HG02588 (cell line): ENCODE measurements at regions not wholly inside any gene's neighbourhood (a gene's known extent, or its start where the extent isn't known, plus 50 kb on each side); places are given as distances from the start of the nearest gene placed in this dataset.

Experiments used
- ATAC-seq: cut with Tn5 transposase; IDR thresholded peaks from one replicate; pipeline ENCODE4 v1.9.1; 2021; ENCODE audit warnings: mild to moderate bottlenecking, moderate library complexity; ENCODE audit not compliant: unreplicated experiment

- ATAC-seq: no peak
These were observed 72.2 kb downstream of the PRDM9 start for GRCh38 chr5:23579566-23579965.

DNA sequence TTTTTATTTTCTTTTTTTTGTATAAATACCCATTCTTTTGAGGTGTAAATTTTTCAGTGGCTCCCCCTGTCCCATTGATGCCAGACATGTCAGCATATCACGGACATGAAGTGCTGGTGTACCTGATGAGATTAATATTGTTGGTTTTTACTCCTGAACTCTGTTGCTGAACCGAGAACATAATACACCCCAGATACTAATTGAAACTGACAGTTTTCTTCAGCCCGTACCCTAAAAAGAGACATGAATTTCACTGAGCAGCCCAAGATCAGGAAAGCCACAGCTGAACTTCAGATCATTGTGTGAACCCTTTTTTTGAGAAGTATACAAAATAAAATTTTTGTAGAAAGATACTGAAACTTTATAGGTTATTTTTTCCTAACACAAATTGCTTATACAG is 75.7 kb downstream of the PRDM9 start:
- ATAC-seq: no peak

- no peak for ATAC-seq
These were observed 81.5 kb downstream of the PRDM9 start for GRCh38 chr5:23588841-23589326.

DNA sequence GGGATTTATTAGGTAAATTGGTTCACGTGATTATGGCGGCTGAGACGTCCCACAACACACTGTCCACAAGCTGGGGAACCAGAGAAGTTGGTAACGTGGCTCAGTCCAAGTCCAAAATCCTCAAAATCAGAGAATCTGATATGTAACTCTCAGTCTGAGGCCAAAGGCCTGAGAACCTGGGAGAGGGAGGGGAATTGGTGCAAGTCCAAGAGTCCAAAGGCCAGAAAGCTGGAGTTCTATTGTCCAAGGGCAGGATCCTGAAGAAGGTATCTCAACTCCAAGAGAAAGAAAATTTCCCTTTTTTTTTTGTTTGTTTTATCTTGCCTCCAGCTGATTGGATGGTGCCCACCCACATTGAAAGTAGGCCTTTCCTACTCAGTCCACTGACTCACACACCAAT is 83.8 kb downstream of the PRDM9 start:
- ATAC-seq: no peak

- no peak for ATAC-seq
These were observed 99.5 kb downstream of the PRDM9 start for GRCh38 chr5:23606927-23607326.

DNA sequence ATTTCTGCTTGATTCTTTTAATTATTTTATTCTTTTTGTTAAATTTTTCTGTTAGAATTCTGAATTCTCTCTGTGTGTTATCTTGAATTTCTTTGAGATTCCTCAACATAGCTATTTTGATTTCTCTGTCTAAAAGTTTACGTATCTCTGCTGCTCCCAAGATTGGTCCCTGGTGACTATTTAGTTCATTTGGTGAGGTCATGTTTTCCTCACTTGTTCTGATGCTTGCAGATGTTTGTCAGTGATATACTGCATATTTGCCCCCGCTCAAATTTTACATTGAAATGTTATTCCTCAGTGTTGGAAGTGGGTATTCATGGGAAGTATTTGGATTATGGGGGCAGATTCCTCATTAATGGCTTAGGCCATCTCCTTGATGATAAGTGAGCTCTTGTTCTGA is 105.3 kb downstream of the PRDM9 start:
- ATAC-seq: no peak

DNA sequence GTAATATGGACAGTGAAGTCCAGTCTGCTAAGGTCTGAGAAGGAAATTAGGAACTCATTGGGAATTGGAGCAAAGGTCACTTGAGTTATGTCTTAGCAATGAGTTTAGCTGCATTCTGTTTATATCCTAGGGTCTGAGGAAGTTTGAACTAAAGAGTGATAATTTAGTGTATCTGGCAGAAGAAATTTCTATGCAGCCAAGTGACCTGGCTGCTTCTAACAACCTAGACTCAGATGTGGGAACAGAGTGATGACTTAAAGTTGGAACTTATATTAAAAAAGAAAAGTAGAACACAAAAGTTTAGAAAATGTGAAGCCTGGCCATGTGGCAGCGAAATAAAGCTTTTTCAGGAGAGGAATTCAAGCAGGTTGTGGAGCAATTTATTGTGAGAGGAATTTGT is 106.2 kb downstream of the PRDM9 start:
- no peak for ATAC-seq

- ATAC-seq: no peak
These were observed 107.0 kb downstream of the PRDM9 start for GRCh38 chr5:23614422-23614821.

DNA sequence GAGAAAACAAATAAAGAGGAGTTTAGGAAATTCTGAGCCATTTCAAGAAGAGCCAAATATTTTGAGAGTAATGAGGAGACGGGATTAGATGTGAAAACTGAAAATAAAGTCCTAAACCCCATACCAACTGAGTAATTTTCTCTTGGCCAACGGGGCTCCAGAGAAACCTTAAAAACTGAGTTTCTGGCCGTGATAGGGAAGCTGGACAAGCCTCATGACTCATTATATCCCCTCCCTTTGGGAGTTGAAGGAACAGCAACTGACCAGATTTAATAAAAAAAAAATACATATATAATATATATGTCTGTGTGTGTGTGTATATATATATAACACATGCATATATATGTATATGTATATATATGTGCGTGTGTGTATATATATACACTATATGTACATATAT is 119.6 kb downstream of the PRDM9 start:
- ATAC-seq: no peak

- ATAC-seq: no peak
These were observed 120.6 kb downstream of the PRDM9 start for GRCh38 chr5:23627976-23628375.

- ATAC-seq: no peak
These were observed 122.0 kb downstream of the PRDM9 start for GRCh38 chr5:23629396-23629795.

DNA sequence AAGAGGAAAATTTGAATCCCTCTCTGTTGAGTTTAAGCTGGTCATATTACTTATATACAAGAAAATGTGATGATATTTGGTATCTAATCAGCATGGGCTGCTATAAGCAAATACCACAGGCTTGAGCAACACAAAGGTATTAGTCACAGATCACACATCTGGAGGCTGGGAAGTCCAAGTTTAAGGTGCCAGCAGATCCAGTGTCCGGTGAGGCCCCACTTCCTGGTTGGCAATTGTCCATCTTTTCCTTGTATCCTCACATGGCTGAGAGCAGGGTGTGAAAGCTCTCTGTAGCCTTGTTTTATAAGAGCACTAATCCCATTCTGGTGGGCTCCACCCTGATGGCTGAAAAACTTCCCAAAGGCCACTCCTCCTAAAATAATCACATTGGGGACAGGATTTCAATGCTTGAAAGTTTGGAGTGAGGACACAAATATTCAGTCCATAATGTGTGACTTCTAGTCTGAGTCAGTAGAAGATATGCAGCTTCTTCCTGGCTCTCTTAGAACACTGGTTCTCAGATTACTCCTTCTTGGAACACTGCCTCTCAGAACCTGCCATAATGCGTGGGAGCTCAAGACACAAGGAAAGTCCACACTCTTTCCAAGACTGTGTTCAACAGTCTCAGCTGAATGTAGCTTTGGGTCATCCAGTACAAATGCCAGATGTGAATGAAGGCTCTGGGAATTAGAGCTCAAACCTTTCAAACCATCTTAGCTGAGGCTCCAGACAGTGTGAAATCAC is 124.1 kb downstream of the PRDM9 start:
- ATAC-seq: no peak

GRCh38 chr5:23635938-23636337 is 128.5 kb downstream of the PRDM9 start:
- ATAC-seq: no peak

GRCh38 chr5:23639326-23639725 is 131.9 kb downstream of the PRDM9 start:
- no peak for ATAC-seq

DNA sequence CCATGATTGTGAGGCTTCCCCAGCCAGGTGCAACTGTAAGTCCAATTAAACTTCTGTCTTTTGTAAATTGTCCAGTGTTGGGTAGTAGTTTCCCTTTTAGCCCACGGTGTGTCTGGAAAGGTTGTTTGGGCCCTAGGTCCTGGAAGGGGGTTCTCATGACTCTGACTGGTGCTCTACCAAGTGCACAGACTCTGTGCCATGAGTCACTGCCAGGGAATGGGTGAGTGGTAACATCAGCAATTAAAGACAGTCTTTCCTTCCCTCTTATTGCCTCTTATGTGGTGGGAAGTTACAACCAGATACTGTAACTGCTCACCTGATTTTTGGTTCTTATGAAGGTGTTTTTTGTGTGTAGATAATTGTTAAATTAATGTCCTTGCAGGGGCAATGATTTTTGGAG is 141.2 kb downstream of the PRDM9 start:
- ATAC-seq: no peak

GRCh38 chr5:23649594-23649993 is 142.2 kb downstream of the PRDM9 start:
- no peak for ATAC-seq

GRCh38 chr5:23655674-23656073 is 148.3 kb downstream of the PRDM9 start:
- ATAC-seq: no peak

DNA sequence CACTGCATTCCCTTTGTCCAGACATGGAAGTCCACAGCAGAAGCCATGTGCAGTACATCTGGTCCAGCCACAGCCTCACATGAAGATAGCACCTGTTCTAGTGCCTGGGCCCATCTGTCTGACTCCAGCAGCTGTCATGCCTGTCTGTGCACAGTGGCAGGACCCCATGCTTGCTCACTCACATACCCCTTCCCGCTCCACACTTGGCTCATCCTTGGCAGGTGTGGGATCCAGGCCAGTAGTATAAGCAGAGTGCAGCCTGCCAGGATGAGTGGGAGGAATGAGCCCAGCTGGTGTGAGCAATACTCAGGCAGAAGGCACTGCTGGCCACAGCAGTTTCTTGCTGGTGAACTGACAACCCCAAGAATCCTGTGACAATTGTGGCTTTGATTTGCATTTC is 168.0 kb downstream of the PRDM9 start:
- no peak for ATAC-seq

DNA sequence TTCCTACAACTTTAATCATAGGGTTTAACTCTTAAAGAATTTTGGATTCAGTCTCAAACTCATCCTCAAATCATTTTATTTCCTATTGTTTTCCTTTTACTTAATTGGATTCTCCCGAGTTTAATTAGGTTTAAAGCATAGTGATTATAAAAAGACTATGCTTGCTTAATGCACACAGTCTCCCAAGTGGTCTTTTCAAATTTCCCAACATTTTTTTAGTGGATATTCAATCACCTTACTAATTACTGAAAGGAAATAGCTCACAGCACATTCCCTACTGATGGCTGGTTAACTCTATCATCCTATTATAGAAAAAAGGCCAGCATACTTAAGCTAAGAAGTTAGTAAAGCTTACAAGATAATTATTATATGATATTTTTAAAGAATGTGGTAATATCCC is 170.6 kb downstream of the PRDM9 start:
- ATAC-seq: no peak

DNA sequence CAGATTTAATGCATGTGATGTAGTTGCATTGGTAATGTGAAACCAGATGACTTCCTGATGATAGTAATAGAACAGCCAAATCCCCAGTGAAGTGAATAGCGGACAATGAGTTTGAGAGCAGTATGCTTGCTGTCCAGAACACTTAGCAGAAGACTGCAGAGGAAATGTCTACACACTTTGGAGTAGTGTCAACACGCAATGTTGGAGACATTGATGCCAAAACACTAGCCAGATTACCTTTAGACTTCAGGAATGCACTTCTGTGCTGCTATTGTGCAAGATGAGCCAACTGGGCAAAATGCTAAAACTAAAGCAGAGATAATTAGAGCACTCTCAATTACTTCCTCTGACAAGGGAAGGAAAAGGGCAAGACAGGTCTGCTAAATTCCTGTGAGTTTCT is 176.7 kb downstream of the PRDM9 start:
- no peak for ATAC-seq

DNA sequence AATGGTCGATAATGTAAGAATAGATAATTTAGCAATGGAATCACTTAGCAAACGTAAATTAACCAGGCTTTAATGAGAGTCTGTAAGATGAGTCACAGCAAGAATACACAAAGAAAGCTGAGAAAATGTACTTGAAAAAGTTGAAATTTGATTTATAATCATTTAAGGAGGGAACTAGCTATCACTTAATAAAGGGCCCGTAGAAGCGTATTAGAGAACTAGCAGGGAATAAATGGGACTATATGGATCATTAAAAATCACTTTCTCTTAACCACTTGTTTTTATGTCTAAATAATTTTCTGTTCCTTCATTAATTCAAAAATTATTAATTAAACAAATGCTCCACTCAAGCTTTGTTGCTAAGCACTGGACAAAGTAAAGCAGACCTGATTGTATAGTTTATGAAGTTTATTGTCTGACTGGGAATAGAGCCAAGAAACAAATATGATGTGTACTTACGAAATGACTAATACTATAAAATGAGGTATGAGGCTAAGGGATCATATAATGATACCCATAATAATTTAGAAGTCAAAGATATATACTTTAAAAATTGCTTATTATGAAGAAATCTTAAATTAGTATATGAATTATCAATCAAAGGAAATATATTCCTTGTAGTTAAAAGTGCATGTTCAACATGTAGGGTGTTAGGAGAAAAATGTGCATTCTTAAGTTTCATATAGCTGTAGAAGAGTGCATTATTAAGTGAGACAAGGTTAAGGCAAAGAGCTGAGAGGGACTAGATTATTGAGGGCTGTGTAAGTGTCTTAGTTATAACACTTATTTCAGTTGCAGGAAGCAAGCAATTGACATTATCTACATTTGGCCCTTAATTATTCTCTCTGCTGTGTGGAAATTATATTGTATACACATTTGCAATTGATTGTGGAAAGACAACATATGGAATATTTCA is 196.8 kb downstream of the PRDM9 start:
- ATAC-seq: no peak

GRCh38 chr5:23717486-23717885 is 210.1 kb downstream of the PRDM9 start:
- no peak for ATAC-seq
